Omental fat pad (tissue), 3 donors: ENCODE measurements at regions not wholly inside any gene's neighbourhood (a gene's known extent, or its start where the extent isn't known, plus 50 kb on each side); places are given as distances from the start of the nearest gene placed in this dataset.

Experiments used
- ATAC-seq: fragments of 150-250 bp; one replicate; pipeline ENCODE4 v1.9.1; 2016; ENCODE audit warnings: mild to moderate bottlenecking, moderate library complexity; ENCODE audit not compliant: low FRiP score
- DNase-seq: peaks from one replicate; pipeline ENCODE4 v3.0.0-alpha.2; 2019; ENCODE audit warnings: low spot score
- TF ChIP-seq, protein P1 (sequence below), 3 donors: fragments of 450-650 bp; IDR thresholded peaks; one replicate each; pipeline ENCODE4 v1.5.1; 2016 to 2017; ENCODE audit warnings: antibody characterized with exemption in 3 of 3, mild to moderate bottlenecking in 3 of 3, moderate library complexity in 2 of 3

GRCh38 chr4:177177541-177178081 lies 132.1 kb upstream of the NEIL3 start:
- peak; percentile 54 for ATAC-seq
- TF ChIP-seq, protein P1, sequence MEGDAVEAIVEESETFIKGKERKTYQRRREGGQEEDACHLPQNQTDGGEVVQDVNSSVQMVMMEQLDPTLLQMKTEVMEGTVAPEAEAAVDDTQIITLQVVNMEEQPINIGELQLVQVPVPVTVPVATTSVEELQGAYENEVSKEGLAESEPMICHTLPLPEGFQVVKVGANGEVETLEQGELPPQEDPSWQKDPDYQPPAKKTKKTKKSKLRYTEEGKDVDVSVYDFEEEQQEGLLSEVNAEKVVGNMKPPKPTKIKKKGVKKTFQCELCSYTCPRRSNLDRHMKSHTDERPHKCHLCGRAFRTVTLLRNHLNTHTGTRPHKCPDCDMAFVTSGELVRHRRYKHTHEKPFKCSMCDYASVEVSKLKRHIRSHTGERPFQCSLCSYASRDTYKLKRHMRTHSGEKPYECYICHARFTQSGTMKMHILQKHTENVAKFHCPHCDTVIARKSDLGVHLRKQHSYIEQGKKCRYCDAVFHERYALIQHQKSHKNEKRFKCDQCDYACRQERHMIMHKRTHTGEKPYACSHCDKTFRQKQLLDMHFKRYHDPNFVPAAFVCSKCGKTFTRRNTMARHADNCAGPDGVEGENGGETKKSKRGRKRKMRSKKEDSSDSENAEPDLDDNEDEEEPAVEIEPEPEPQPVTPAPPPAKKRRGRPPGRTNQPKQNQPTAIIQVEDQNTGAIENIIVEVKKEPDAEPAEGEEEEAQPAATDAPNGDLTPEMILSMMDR (IDR thresholded peaks at IDR 0.05): no peak
- DNase-seq: no peak

- TF ChIP-seq, protein P1 (IDR thresholded peaks at IDR 0.05): no peak
- ATAC-seq (no peak), DNase-seq (no peak)
Measured at GRCh38 chr4:177178246-177178645, 131.4 kb upstream of the NEIL3 start.

GRCh38 chr4:177182166-177182565 lies 127.5 kb upstream of the NEIL3 start:
- ATAC-seq: no peak

DNA sequence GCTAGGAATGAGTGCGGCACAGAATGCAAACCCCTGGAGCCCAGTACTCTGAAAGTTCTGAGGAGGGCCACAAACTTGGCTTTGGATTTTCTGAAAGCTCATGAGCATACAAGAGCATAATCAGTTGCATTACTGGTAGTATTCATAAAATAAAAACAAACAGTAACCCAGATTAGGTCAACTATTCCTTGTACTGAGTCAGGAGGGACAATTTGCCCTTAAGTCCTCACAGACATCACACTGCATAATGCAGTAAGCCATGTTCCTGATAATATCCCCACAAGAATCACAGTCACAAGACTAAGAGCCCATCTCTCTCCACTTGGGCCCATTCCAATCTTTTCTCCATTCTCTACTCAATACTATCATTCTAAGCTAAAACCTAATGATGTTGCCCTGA lies 126.9 kb upstream of the NEIL3 start:
- ATAC-seq (no peak), DNase-seq (no peak)
- TF ChIP-seq, protein P1 (IDR thresholded peaks at IDR 0.05): no peak

More at GRCh38 chr4:177182166-177182565, 127.5 kb upstream of the NEIL3 start:
- TF ChIP-seq, protein P1 (IDR thresholded peaks at IDR 0.05): no peak
- no peak for DNase-seq

- DNase-seq (no peak), ATAC-seq (no peak)
- TF ChIP-seq, protein P1 (IDR thresholded peaks at IDR 0.05): no peak
Measured at GRCh38 chr4:177185151-177185550, 124.5 kb upstream of the NEIL3 start.

- no peak for ATAC-seq
- DNase-seq: no peak
- TF ChIP-seq, protein P1 (IDR thresholded peaks at IDR 0.05): no peak
Measured at GRCh38 chr4:177185579-177185978, 124.1 kb upstream of the NEIL3 start.

DNA sequence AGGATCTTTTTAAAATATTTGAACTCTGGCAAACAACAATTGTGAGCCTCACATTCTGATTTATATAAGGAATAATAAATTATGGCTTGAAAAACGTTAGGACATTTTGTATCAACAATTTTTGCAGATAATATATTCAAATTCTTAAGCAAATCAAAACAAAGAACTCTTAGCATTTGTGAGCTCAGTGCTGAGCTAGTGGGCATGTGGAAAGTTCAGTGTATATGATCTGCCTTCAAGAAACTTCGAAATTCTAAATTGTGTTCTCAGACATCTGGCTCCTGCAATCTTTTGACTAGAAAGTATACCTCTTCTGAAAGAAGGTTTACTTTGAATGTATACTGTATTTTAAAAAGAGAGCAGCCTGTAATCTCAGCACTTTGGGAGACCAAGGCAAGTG lies 122.3 kb upstream of the NEIL3 start:
- no peak for DNase-seq
- ATAC-seq: no peak
- TF ChIP-seq, protein P1 (IDR thresholded peaks at IDR 0.05): no peak
